ENCODE measurements at regions not wholly inside any gene's neighbourhood (a gene's known extent, or its start where the extent isn't known, plus 50 kb on each side); places are given as distances from the start of the nearest gene placed in this dataset.

DNA sequence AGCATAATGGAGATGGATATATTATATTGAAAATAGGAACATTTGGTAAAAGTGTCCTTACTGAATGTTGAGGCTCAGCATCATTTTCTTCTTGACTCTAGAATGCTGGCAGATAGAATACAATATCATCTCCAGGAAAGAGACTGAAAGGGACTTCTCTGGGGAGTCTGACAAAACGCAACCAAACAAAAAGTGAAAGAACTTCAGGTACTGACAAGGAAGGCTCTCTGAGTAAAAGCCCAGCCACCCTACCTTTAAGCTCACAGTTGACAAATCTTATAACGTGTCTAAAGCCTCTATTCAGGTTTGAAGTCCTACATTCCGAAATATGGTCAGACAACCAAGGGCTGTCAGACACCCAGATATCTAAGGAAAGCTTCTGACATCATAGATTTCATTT is 590.8 kb downstream of the SOX6 start:
- TF ChIP-seq NFYB (IDR thresholded peaks at IDR 0.05; ENCODE audit: extremely low read depth, insufficient read length) (no peak), U2AF1 (optimal IDR thresholded peaks at IDR 0.05; ENCODE audit: low read depth, low read length) (no peak), BRD4 (IDR thresholded peaks at IDR 0.05) (no peak), POLR2G (IDR thresholded peaks at IDR 0.05; ENCODE audit: low read depth, low read length) (no peak), EZH2 (IDR thresholded peaks at IDR 0.05; ENCODE audit: borderline replicate concordance, low read depth, low read length) (no peak), IFI16 (CRISPR knock-in tag; IDR thresholded peaks at IDR 0.05) (no peak), KDM1A (IDR thresholded peaks at IDR 0.05) (no peak), NRF1 (conservative IDR thresholded peaks at IDR 0.05 in 1 of 2, IDR thresholded peaks at IDR 0.05 in 1 of 2) (no peak), CREB1 (IDR thresholded peaks at IDR 0.05) (no peak), CREB1 (CRISPR knock-in tag; IDR thresholded peaks at IDR 0.05) (no peak)
- TF ChIP-seq, protein P1, sequence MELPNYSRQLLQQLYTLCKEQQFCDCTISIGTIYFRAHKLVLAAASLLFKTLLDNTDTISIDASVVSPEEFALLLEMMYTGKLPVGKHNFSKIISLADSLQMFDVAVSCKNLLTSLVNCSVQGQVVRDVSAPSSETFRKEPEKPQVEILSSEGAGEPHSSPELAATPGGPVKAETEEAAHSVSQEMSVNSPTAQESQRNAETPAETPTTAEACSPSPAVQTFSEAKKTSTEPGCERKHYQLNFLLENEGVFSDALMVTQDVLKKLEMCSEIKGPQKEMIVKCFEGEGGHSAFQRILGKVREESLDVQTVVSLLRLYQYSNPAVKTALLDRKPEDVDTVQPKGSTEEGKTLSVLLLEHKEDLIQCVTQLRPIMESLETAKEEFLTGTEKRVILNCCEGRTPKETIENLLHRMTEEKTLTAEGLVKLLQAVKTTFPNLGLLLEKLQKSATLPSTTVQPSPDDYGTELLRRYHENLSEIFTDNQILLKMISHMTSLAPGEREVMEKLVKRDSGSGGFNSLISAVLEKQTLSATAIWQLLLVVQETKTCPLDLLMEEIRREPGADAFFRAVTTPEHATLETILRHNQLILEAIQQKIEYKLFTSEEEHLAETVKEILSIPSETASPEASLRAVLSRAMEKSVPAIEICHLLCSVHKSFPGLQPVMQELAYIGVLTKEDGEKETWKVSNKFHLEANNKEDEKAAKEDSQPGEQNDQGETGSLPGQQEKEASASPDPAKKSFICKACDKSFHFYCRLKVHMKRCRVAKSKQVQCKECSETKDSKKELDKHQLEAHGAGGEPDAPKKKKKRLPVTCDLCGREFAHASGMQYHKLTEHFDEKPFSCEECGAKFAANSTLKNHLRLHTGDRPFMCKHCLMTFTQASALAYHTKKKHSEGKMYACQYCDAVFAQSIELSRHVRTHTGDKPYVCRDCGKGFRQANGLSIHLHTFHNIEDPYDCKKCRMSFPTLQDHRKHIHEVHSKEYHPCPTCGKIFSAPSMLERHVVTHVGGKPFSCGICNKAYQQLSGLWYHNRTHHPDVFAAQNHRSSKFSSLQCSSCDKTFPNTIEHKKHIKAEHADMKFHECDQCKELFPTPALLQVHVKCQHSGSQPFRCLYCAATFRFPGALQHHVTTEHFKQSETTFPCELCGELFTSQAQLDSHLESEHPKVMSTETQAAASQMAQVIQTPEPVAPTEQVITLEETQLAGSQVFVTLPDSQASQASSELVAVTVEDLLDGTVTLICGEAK (IDR thresholded peaks at IDR 0.05): no peak
- TF ChIP-seq, protein P1 (CRISPR knock-in tag; IDR thresholded peaks at IDR 0.05): no peak
